Frontal cortex (tissue), 3 donors: ENCODE measurements at regions not wholly inside any gene's neighbourhood (a gene's known extent, or its start where the extent isn't known, plus 50 kb on each side); places are given as distances from the start of the nearest gene placed in this dataset.
A peak's percentile ranks its signal among the peaks of the same experiment; 100 is the strongest.
"Not testable (repeated sequence)": the region's sequence is repeated elsewhere in the genome, so short reads cannot be mapped to it uniquely, and the experiment has no call there.

Experiments
- DNase-seq, 2 donors: peaks; one replicate each; pipeline ENCODE4 v3.0.0; 2012; ENCODE audit warnings: low spot score in 2 of 2
- FAIRE-seq: peaks from 2 replicates; lab custom pipeline; 2012; peaks lifted over from hg19 to GRCh38; lab: Jason Lieb, UNC
- donor health status: control.
- donor health status: control.
- donor health status: control.

DNA sequence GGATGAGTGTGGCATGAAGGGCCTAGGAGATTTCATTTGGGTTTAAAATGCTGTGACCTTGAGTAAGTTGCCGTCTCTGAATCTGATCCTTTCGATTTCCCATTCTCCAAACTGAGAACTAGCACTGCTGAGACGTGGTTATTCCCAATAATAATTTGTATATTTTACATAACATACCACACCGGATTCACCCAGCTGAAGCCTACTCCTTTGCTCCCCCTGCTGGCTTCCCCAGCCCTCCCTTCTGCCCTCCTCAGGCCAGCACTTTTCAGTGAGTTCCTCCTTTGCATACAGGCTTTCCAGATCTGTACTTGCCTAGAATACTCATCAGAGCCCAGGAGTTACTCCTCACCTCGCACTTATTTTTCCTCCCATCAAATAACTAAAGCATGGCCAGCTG is 255.1 kb downstream of the OR4F29 start:
- not testable (repeated sequence) for FAIRE-seq

DNA sequence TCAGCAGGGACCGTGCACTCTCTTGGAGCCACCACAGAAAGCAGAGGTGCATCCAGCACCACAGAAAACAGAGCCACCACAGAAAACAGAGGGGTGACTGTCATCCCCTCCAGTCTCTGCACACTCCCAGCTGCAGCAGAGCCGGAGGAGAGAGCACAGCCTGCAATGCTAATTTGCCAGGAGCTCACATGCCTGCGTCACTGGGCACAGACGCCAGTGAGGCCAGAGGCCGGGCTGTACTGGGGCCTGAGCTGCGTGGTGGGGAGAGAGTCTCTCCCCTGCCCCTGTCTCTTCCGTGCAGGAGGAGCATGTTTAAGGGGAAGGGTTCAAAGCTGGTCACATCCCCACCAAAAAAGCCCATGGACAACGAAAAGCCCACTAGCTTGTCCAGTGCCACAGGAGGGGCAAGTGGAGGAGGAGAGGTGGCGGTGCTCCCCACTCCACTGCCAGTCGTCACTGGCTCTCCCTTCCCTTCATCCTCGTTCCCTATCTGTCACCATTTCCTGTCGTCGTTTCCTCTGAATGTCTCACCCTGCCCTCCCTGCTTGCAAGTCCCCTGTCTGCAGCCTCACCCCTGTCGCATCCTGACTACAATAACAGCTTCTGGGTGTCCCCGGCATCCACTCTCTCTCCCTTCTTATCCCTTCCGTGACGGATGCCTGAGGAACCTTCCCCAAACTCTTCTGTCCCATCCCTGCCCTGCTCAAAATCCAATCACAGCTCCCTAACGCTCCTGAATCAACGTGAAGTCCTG is 260.0 kb downstream of the OR4F29 start:
- DNase-seq, result peak; percentile 58 to 85
- FAIRE-seq, result not testable (repeated sequence)

More for the DNA sequence above, 255.1 kb downstream of the OR4F29 start:
- not testable (repeated sequence) for DNase-seq

DNA sequence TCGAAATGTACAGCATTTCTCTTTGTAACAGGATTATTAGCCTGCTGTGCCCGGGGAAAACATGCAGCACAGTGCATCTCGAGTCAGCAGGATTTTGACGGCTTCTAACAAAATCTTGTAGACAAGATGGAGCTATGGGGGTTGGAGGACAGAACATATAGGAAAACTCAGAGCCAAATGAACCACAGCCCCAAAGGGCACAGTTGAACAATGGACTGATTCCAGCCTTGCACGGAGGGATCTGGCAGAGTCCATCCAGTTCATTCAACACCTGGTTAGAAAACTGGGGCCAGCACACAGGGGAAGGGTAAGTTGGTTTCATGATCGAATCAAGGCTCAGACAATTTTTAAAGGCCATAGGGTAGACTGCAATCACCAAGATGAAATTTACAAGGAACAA is 260.8 kb downstream of the OR4F29 start:
- FAIRE-seq, DNase-seq: not testable (repeated sequence)

DNA sequence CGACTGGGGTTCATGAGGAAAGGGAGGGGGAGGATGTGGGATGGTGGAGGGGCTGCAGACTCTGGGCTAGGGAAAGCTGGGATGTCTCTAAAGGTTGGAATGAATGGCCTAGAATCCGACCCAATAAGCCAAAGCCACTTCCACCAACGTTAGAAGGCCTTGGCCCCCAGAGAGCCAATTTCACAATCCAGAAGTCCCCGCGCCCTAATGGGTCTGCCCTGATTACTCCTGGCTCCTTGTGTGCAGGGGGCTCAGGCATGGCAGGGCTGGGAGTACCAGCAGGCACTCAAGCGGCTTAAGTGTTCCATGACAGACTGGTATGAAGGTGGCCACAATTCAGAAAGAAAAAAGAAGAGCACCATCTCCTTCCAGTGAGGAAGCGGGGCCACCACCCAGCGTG is 261.6 kb downstream of the OR4F29 start:
- not testable (repeated sequence) for FAIRE-seq, DNase-seq

DNA sequence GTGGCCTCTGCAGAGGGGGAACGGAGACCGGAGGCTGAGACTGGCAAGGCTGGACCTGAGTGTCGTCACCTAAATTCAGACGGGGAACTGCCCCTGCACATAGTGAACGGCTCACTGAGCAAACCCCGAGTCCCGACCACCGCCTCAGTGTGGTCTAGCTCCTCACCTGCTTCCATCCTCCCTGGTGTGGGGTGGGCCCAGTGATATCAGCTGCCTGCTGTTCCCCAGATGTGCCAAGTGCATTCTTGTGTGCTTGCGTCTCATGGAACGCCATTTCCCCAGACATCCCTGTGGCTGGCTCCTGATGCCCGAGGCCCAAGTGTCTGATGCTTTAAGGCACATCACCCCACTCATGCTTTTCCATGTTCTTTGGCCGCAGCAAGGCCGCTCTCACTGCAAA is 262.2 kb downstream of the OR4F29 start:
- FAIRE-seq, DNase-seq: not testable (repeated sequence)

DNA sequence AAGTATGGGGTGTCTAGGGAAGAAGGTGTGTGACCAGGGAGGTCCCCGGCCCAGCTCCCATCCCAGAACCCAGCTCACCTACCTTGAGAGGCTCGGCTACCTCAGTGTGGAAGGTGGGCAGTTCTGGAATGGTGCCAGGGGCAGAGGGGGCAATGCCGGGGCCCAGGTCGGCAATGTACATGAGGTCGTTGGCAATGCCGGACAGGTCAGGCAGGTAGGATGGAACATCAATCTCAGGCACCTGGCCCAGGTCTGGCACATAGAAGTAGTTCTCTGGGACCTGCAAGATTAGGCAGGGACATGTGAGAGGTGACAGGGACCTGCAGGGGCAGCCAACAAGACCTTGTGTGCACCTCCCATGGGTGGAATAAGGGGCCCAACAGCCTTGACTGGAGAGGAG is 264.2 kb downstream of the OR4F29 start:
- DNase-seq, FAIRE-seq: not testable (repeated sequence)

DNA sequence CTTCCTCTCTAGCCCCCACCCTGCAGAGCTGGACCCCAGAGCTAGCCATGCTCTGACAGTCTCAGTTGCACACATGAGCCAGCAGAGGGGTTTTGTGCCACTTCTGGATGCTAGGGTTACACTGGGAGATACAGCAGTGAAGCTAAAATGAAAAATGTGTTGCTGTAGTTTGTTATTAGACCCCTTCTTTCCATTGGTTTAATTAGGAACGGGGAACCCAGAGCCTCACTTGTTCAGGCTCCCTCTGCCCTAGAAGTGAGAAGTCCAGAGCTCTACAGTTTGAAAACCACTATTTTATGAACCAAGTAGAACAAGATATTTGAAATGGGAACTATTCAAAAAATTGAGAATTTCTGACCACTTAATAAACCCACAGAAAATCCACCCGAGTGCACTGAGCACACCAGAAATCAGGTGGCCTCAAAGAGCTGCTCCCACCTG is 264.8 kb downstream of the OR4F29 start:
- DNase-seq, FAIRE-seq: not testable (repeated sequence)

DNA sequence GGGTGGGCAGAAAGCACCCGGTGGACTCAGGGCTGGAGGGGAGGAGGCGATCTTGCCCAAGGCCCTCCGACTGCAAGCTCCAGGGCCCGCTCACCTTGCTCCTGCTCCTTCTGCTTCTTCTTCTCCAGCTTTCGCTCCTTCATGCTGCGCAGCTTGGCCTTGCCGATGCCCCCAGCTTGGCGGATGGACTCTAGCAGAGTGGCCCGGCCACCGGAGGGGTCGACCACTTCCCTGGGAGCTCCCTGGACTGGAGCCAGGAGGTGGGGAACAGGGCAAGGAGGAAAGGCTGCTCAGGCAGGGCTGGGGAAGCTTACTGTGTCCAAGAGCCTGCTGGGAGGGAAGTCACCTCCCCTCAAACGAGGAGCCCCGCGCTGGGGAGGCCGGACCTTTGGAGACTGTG is 265.3 kb downstream of the OR4F29 start:
- DNase-seq, FAIRE-seq: not testable (repeated sequence)

DNA sequence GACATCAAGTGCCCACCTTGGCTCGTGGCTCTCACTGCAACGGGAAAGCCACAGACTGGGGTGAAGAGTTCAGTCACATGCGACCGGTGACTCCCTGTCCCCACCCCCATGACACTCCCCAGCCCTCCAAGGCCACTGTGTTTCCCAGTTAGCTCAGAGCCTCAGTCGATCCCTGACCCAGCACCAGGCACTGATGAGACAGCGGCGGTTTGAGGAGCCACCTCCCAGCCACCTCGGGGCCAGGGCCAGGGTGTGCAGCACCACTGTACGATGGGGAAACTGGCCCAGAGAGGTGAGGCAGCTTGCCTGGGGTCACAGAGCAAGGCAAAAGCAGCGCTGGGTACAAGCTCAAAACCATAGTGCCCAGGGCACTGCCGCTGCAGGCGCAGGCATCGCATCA is 266.0 kb downstream of the OR4F29 start:
- not testable (repeated sequence) for DNase-seq, FAIRE-seq

DNA sequence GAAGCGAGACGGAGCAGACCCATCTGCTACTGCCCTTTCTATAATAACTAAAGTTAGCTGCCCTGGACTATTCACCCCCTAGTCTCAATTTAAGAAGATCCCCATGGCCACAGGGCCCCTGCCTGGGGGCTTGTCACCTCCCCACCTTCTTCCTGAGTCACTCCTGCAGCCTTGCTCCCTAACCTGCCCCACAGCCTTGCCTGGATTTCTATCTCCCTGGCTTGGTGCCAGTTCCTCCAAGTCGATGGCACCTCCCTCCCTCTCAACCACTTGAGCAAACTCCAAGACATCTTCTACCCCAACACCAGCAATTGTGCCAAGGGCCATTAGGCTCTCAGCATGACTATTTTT is 267.2 kb downstream of the OR4F29 start:
- not testable (repeated sequence) for FAIRE-seq, DNase-seq

DNA sequence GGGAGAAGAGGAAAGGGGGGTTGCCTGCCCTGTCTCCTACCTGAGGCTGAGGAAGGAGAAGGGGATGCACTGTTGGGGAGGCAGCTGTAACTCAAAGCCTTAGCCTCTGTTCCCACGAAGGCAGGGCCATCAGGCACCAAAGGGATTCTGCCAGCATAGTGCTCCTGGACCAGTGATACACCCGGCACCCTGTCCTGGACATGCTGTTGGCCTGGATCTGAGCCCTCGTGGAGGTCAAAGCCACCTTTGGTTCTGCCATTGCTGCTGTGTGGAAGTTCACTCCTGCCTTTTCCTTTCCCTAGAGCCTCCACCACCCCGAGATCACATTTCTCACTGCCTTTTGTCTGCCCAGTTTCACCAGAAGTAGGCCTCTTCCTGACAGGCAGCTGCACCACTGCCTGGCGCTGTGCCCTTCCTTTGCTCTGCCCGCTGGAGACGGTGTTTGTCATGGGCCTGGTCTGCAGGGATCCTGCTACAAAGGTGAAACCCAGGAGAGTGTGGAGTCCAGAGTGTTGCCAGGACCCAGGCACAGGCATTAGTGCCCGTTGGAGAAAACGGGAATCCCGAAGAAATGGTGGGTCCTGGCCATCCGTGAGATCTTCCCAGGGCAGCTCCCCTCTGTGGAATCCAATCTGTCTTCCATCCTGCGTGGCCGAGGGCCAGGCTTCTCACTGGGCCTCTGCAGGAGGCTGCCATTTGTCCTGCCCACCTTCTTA is 267.7 kb downstream of the OR4F29 start:
- FAIRE-seq, DNase-seq: not testable (repeated sequence)

DNA sequence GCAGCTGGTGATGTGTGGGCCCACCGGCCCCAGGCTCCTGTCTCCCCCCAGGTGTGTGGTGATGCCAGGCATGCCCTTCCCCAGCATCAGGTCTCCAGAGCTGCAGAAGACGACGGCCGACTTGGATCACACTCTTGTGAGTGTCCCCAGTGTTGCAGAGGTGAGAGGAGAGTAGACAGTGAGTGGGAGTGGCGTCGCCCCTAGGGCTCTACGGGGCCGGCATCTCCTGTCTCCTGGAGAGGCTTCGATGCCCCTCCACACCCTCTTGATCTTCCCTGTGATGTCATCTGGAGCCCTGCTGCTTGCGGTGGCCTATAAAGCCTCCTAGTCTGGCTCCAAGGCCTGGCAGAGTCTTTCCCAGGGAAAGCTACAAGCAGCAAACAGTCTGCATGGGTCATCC is 268.4 kb downstream of the OR4F29 start:
- DNase-seq, FAIRE-seq: not testable (repeated sequence)

DNA sequence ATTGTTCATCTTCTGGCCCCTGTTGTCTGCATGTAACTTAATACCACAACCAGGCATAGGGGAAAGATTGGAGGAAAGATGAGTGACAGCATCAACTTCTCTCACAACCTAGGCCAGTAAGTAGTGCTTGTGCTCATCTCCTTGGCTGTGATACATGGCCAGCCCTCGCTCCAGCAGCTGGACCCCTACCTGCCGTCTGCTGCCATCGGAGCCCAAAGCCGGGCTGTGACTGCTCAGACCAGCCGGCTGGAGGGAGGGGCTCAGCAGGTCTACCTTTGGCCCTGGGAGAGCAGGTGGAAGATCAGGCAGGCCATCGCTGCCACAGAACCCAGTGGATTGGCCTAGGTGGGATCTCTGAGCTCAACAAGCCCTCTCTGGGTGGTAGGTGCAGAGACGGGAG is 268.8 kb downstream of the OR4F29 start:
- DNase-seq, FAIRE-seq: not testable (repeated sequence)

DNA sequence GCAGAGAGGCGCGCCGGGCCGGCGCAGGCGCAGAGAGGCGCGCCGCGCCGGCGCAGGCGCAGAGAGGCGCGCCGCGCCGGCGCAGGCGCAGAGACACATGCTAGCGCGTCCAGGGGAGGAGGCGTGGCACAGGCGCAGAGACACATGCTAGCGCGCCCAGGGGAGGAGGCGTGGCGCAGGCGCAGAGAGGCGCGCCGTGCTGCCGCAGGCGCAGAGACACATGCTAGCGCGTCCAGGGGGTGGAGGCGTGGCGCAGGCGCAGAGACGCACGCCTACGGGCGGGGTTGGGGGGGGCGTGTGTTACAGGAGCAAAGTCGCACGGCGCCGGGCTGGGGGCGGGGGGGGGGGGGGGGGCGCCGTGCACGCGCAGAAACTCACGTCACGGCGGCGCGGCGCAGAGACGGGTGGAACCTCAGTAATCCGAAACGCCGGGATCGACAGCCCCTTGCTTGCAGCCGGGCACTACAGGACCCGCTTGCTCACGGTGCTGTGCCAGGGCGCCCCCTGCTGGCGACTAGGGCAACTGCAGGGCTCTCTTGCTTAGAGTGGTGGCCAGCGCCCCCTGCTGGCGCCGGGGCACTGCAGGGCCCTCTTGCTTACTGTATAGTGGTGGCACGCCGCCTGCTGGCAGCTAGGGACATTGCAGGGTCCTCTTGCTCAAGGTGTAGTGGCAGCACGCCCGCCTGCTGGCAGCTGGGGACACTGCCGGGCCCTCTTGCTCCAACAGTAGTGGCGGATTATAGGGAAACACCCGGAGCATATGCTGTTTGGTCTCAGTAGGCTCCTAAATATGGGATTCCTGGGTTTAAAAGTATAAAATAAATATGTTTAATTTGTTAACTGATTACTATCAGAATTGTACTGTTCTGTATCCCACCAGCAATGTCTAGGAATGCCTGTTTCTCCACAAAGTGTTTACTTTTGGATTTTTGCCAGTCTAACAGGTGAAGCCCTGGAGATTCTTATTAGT is 269.9 kb downstream of the OR4F29 start:
- DNase-seq, FAIRE-seq: not testable (repeated sequence)

DNA sequence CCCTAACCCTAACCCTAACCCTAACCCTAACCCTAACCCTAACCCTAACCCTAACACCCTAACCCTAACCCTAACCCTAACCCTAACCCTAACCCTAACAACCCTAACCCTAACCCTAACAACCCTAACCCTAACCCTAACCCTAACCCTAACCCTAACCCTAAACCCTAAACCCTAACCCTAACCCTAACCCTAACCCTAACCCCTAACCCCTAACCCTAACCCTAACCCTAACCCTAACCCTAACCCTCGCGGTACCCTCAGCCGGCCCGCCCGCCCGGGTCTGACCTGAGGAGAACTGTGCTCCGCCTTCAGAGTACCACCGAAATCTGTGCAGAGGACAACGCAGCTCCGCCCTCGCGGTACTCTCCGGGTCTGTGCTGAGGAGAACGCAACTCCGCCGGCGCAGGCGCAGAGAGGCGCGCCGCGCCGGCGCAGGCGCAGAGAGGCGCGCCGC is 270.7 kb downstream of the OR4F29 start:
- FAIRE-seq, result not testable (repeated sequence)

DNA sequence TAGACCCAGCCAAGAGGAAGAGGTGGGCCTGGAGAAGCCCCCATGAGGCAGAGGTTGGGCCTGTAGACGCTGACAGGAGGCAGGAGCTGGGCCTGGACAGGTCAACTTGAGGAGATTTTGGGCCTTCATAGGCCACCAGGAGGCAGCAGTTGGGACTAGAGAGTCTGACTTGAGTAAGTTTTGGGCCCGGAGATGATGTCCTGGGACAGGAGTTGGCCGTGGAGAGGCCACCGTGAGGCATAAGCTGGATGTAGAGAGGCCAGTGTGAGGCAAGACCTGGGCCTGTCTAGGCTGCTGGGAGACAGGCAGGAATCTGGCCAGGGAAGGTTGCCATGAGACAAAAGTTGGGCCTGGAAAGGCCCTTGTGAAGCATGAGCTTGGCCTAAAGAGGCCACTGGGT is 312.6 kb downstream of the OR4F29 start:
- FAIRE-seq, result not testable (repeated sequence)

More for the DNA sequence above, 270.7 kb downstream of the OR4F29 start:
- DNase-seq, result not testable (repeated sequence)

DNA sequence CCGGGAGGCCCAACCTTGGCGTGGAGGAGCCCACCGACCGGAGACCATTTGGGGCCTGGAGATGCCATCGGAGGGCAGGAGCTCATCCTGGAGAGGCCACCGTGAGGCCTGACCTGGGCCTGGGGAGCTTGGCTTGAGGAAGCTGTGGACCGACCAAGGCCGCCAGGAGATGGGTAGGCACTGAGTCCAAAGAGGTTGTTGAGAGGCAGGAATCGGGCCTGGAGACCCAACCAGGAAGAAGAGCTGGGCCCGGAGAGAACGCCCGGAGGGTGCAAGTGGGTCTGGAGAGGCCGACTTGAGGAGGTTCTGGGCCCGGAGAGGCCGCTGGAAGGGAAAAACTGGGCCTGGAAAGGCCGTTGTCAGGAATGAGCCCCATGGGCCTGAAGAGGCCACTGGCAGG is 313.8 kb downstream of the OR4F29 start:
- DNase-seq, FAIRE-seq: not testable (repeated sequence)

More for the DNA sequence above, 312.6 kb downstream of the OR4F29 start:
- not testable (repeated sequence) for DNase-seq

DNA sequence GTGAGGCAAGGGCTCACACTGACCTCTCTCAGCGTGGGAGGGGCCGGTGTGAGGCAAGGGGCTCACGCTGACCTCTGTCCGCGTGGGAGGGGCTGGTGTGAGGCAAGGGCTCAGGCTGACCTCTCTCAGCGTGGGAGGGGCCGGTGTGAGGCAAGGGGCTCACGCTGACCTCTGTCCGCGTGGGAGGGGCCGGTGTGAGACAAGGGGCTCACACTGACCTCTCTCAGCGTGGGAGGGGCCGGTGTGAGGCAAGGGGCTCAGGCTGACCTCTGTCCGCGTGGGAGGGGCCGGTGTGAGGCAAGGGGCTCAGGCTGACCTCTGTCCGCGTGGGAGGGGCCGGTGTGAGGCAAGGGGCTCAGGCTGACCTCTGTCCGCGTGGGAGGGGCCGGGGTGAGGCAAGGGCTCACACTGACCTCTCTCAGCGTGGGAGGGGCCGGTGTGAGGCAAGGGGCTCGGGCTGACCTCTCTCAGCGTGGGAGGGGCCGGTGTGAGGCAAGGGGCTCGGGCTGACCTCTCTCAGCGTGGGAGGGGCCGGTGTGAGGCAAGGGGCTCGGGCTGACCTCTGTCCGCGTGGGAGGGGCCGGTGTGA is 315.0 kb downstream of the OR4F29 start:
- not testable (repeated sequence) for DNase-seq, FAIRE-seq

DNA sequence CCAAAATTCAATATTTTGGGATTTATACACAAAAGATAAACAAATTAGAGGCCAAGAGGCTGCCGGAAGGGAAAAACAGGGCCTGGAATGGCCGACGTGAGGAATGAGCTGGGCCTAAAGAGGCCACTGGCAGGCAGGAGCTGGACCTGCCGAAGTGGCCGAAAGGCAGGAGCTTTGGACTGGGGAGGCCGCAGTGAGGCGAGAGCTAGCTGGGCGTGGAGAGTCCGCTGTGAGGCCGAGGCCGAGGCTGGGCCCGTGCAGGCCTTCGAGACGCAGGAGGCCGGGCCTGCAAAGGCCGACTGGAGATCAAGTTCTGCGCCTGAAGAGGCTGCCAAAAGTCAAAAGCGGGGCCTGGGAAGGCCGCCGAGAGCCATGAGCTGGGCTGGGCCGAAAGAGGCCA is 316.5 kb downstream of the OR4F29 start:
- not testable (repeated sequence) for FAIRE-seq, DNase-seq
